8988T (cell line): ENCODE measurements at regions not wholly inside any gene's neighbourhood (a gene's known extent, or its start where the extent isn't known, plus 50 kb on each side); places are given as distances from the start of the nearest gene placed in this dataset.
"Not testable (repeated sequence)": the region's sequence is repeated elsewhere in the genome, so short reads cannot be mapped to it uniquely, and the experiment has no call there.

Experiments used
- DNase-seq: peaks from one replicate; pipeline ENCODE4 v3.0.0; 2011

- no peak for DNase-seq
Measured at GRCh38 chr11:80720295-80720694, 1279.5 kb upstream of the TENM4 start.

GRCh38 chr11:80719292-80719646 lies 1278.4 kb upstream of the TENM4 start:
- DNase-seq = no peak

- no peak for DNase-seq
Measured at GRCh38 chr11:80718611-80719291, 1277.9 kb upstream of the TENM4 start.

GRCh38 chr11:80702264-80702663 lies 1261.4 kb upstream of the TENM4 start:
- no peak for DNase-seq

GRCh38 chr11:80700386-80700785 lies 1259.6 kb upstream of the TENM4 start:
- DNase-seq = no peak

- DNase-seq = not testable (repeated sequence)
Measured at GRCh38 chr11:80699406-80700177, 1258.8 kb upstream of the TENM4 start.

- no peak for DNase-seq
Measured at GRCh38 chr11:80698637-80699036, 1257.8 kb upstream of the TENM4 start.

GRCh38 chr11:80694385-80694784 lies 1253.6 kb upstream of the TENM4 start:
- DNase-seq = no peak

GRCh38 chr11:80687941-80688340 lies 1247.1 kb upstream of the TENM4 start:
- DNase-seq = no peak

GRCh38 chr11:80686889-80687288 lies 1246.1 kb upstream of the TENM4 start:
- no peak for DNase-seq

GRCh38 chr11:80673566-80673965 lies 1232.7 kb upstream of the TENM4 start:
- DNase-seq = no peak

GRCh38 chr11:80669620-80670019 lies 1228.8 kb upstream of the TENM4 start:
- no peak for DNase-seq

GRCh38 chr11:80668039-80668438 lies 1227.2 kb upstream of the TENM4 start:
- no peak for DNase-seq

GRCh38 chr11:80655834-80656233 lies 1215.0 kb upstream of the TENM4 start:
- no peak for DNase-seq

GRCh38 chr11:80650966-80651365 lies 1210.1 kb upstream of the TENM4 start:
- no peak for DNase-seq

GRCh38 chr11:80649186-80649585 lies 1208.4 kb upstream of the TENM4 start:
- no peak for DNase-seq

GRCh38 chr11:80638296-80638695 lies 1197.5 kb upstream of the TENM4 start:
- no peak for DNase-seq

GRCh38 chr11:80637571-80637970 lies 1196.7 kb upstream of the TENM4 start:
- DNase-seq = no peak

GRCh38 chr11:80636999-80637398 lies 1196.2 kb upstream of the TENM4 start:
- no peak for DNase-seq

GRCh38 chr11:80635178-80635577 lies 1194.3 kb upstream of the TENM4 start:
- no peak for DNase-seq

GRCh38 chr11:80632691-80633090 lies 1191.9 kb upstream of the TENM4 start:
- DNase-seq = no peak

GRCh38 chr11:80632156-80632555 lies 1191.3 kb upstream of the TENM4 start:
- no peak for DNase-seq

GRCh38 chr11:80629466-80629865 lies 1188.6 kb upstream of the TENM4 start:
- DNase-seq = no peak

- DNase-seq = no peak
Measured at GRCh38 chr11:80627364-80627763, 1186.5 kb upstream of the TENM4 start.

GRCh38 chr11:80626721-80627120 lies 1185.9 kb upstream of the TENM4 start:
- DNase-seq = no peak
